AG04449 (cell line): ENCODE measurements at regions not wholly inside any gene's neighbourhood (a gene's known extent, or its start where the extent isn't known, plus 50 kb on each side); places are given as distances from the start of the nearest gene placed in this dataset.

Experiments
- CTCF ChIA-PET: fragments of 350-600 bp; formaldehyde crosslinking; extraction: SDS; loops from one replicate; lab custom pipeline; 2021; ENCODE audit warnings: antibody characterized with exemption; lab: Yijun Ruan, JAX
- POLR2A ChIA-PET: fragments of 400-600, 350-600 bp; formaldehyde crosslinking; extraction: SDS; loops from one replicate; lab custom pipeline; 2020; ENCODE audit warnings: antibody characterized with exemption, inconsistent platforms; lab: Yijun Ruan, JAX
- DNase-seq: peaks from one replicate; pipeline ENCODE4 v3.0.0-alpha.2; 2010; ENCODE audit warnings: low read depth, low spot score
- H3K4me3 ChIP-seq: 2 replicates; pipeline ENCODE4 v1.5.1; 2011; ENCODE audit warnings: low read depth, mild to moderate bottlenecking, control low read depth, low read length
- TF ChIP-seq, protein P1 (sequence below): IDR thresholded peaks from one replicate; pipeline ENCODE4 v1.5.1; 2011; ENCODE audit warnings: mild to moderate bottlenecking, moderate library complexity, low read length, control low read depth, inconsistent platforms; ENCODE audit not compliant: insufficient read depth; ENCODE audit errors: missing control alignments

DNA sequence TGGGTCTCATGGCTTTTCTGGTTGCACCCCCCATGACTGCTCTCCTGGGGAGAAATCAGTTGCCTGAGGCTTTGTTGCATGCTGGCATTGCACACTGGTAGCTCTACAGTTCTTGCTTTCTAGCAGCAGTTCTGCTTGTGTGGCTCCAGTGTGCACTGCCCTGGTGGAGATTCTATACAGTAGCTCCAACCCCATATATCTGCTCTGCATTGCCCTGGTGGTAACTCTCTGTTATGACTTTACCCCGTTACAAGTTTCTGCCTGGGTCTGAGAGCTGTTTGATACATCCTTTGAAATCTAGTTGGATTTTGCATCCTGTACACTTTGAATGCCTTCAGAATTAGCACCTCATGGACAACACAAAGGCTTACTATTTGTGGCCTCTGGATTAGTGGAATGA is 241.4 kb upstream of the EPHA5 start:
- ChIA-PET CTCF (no interaction called here), POLR2A (no interaction called here)
- TF ChIP-seq, protein P1, sequence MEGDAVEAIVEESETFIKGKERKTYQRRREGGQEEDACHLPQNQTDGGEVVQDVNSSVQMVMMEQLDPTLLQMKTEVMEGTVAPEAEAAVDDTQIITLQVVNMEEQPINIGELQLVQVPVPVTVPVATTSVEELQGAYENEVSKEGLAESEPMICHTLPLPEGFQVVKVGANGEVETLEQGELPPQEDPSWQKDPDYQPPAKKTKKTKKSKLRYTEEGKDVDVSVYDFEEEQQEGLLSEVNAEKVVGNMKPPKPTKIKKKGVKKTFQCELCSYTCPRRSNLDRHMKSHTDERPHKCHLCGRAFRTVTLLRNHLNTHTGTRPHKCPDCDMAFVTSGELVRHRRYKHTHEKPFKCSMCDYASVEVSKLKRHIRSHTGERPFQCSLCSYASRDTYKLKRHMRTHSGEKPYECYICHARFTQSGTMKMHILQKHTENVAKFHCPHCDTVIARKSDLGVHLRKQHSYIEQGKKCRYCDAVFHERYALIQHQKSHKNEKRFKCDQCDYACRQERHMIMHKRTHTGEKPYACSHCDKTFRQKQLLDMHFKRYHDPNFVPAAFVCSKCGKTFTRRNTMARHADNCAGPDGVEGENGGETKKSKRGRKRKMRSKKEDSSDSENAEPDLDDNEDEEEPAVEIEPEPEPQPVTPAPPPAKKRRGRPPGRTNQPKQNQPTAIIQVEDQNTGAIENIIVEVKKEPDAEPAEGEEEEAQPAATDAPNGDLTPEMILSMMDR, result no peak
- DNase-seq, result no peak
- no peak overlapping the region for H3K4me3 ChIP-seq

GRCh38 chr4:65893957-65894755 is 223.9 kb upstream of the EPHA5 start:
- TF ChIP-seq, protein P1, result no peak
- no peak for DNase-seq
- CTCF ChIA-PET, result no interaction called here
- no peak overlapping the region for H3K4me3 ChIP-seq
- POLR2A ChIA-PET, result no interaction called here

- DNase-seq, result no peak
- TF ChIP-seq, protein P1, result no peak
- POLR2A ChIA-PET, result no interaction called here
- CTCF ChIA-PET, result no interaction called here
- no peak overlapping the region for H3K4me3 ChIP-seq
Measured at GRCh38 chr4:65893271-65893670, 223.0 kb upstream of the EPHA5 start.

GRCh38 chr4:65880594-65880993 is 210.3 kb upstream of the EPHA5 start:
- TF ChIP-seq, protein P1, result no peak
- H3K4me3 ChIP-seq, result no peak overlapping the region
- CTCF ChIA-PET, result no interaction called here
- DNase-seq, result no peak
- POLR2A ChIA-PET, result no interaction called here

DNA sequence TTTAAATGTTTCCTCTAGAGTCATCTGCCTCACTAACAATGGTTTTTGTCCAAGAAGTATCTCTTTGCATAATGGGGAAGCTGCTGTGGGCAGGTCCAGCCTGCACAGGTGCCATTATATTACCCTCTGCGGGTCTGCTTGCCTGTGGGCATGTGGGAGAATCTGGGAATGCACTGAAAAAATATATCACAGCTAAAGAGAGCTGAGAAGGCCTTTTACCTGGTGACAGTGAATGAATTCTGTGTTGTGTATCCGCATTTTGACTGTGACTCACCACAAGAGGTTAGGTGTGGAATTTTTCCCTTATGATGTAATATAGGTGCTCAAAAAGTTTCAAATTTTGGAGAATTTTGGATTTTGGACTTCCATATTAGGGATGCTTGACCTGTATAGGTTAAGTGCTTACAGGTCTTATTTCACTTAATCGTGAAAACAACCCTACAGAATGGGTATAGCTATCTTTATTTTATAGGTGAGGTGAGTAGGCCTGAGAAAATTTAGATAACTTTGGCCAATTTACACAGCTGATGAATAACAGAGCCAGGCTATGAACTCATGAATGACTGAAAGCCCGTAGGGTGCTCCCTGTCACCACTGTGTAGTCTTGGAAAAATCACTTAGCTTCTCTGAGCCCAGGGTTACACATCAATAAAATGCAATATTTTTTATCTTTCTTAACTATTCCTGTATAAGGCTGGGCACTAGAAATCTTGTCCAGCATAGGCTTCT is 198.0 kb upstream of the EPHA5 start:
- TF ChIP-seq, protein P1, result no peak
- no peak overlapping the region for H3K4me3 ChIP-seq
- CTCF ChIA-PET, result no interaction called here
- POLR2A ChIA-PET, result no interaction called here
- DNase-seq, result no peak

DNA sequence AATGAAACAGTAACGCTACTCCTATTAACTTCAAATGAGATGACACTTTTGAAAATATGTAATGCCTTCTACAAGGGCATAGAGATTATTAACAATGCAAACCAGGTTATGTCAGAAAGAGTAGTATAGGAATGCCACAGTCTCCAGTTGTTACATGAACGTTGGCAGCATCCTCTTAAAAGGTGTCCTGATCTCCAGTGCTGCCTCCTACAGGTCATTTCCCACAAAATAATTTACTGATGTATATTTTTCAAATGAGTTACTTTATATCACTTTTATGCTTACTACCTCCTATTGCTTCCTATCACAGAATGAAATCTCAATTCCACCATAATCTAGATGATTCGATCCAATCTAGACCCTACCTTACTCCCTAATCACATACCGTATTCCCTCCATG is 195.2 kb upstream of the EPHA5 start:
- ChIA-PET POLR2A (no interaction called here), CTCF (no interaction called here)
- TF ChIP-seq, protein P1, result peak; percentile 35
- H3K4me3 ChIP-seq, result no peak overlapping the region
- DNase-seq, result no peak
